IPS DF 4.7 (cell line): ENCODE measurements at regions not wholly inside any gene's neighbourhood (a gene's known extent, or its start where the extent isn't known, plus 50 kb on each side); places are given as distances from the start of the nearest gene placed in this dataset.
"Not testable (repeated sequence)": the region's sequence is repeated elsewhere in the genome, so short reads cannot be mapped to it uniquely, and the experiment has no call there.

Experiments used
- DNase-seq: peaks from one replicate; pipeline ENCODE4 v3.0.0-alpha.2; 2013; ENCODE audit warnings: low spot score; ENCODE audit errors: extremely low read depth

DNA sequence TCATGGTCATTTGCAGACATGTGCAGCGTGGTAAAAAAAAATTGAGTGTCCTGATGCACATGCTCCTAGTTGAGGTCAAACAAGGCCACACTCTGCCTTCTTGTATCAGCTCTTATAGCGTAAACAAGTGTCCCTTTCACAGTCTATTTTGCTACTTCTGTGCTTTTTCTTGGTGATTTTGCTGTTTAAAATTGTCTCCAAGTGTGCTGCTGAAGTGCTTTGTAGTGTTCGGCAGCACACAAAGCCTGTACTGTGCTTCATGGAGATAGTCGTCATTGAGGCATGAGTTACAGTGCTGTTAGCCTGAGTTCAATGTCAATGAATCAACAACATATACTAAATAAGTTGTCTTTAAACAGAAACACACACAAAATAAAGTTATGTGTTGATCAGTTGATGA is 690.4 kb upstream of the MEF2C start:
- DNase-seq, result no peak

- DNase-seq, result no peak
Observed at GRCh38 chr5:89572696-89573095, 689.7 kb upstream of the MEF2C start.

- no peak for DNase-seq
Observed at GRCh38 chr5:89570557-89570956, 687.6 kb upstream of the MEF2C start.

DNA sequence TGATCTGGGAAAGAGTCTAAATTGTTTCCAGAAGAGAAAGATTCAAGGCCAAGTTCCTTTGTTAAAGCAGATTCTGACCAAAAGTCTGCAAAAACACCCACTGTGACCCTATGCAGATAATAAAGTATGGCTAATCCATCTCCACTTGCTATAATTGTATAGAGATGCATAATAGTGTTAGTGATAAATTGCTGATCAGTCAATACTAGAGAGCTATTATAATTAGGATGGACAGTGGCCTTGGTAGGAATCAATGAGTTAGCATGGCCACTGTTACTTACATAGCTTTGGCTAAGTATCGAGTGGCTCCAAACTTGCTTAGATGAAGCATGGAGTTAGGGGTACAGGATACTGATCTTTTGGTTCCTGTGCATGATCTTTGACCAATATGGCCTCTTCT is 683.4 kb upstream of the MEF2C start:
- DNase-seq, result no peak

DNA sequence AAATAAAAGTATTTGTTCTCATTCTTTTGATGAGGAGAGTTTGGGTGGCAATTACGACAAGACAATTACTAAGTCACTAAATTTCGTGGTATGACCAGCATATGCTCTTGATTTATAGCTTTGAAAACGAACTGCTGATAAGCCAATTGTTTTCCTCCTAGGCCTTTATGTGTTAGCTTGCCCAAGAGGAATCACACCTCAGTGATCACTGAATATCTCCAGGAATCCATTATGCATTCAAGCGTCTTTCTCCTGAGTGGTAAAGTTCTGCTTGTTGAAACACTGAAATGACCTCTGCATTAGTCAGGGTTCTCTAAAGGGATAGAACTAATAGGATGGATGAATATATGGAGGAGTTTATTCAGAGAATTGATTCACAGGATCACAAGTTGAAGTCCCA is 677.7 kb upstream of the MEF2C start:
- DNase-seq, result no peak

DNA sequence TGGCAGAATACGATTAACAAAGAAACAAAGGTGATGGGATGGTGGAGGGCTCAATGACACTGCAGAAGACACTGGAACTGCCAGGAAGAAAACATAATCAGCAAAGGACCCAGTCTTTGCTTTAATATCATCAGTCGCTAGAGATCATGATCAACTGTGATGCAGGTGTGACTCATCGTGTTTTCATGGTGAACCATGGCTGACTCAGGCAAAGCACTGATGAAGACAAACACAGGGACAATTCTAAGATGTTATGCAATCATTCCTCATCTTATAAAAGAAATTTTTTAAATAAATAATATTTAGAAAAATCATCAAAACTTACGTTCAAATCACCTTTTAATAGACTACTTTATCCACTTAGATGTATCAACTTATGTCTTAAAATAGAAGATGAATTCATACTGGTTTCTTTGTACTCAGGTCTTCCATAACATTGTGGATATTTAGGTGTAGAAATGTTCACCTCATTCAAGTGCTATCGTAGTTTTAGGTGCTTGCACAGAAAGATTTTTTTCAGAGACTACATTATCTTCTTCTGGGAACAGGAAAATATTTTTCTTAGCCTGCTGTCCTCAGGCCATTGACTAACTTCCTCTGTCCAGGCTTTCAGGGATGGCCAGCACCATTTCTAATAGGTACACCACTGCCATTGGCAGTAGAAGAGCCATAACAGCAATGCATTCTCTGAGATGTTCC is 673.4 kb upstream of the MEF2C start:
- DNase-seq, result no peak

DNA sequence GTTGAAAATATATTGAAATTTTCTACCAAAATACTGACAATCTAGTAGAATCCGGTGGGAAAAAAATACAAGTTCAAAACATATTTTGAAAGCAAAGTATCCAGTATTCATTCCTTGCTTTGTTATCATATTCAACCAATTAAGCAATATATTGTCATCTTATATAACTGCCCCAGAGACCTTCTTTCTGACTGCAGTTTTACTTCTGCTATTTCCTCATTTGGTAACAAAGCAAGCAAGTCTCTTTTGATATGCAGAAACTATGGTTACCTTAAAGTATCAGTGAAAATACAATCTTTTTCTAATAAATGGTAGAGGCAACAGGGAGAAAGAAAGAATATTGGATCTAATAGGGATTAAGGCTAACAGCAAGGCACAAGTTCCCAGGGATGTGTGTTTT is 663.7 kb upstream of the MEF2C start:
- no peak for DNase-seq

GRCh38 chr5:89545626-89546025 is 662.6 kb upstream of the MEF2C start:
- no peak for DNase-seq

GRCh38 chr5:89545076-89545475 is 662.1 kb upstream of the MEF2C start:
- no peak for DNase-seq

GRCh38 chr5:89542736-89543135 is 659.8 kb upstream of the MEF2C start:
- no peak for DNase-seq

DNA sequence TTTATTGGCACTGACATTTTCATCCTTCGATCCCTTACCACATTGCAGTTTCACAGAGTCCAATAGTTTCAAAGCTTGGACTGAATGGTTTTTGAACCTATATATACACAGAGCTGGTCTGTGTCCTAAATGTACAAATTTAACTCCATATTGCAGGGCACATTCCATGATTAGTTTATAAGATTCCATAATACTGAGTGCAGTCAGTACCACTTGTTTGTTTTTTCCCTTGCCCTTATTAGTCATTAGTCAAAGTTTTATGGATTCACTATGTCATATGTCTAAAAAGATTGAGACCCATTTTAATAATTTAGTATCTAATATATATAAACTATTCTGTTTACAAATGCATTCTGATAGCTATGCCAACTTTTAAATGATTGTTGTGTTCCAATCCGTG is 654.8 kb upstream of the MEF2C start:
- no peak for DNase-seq

DNA sequence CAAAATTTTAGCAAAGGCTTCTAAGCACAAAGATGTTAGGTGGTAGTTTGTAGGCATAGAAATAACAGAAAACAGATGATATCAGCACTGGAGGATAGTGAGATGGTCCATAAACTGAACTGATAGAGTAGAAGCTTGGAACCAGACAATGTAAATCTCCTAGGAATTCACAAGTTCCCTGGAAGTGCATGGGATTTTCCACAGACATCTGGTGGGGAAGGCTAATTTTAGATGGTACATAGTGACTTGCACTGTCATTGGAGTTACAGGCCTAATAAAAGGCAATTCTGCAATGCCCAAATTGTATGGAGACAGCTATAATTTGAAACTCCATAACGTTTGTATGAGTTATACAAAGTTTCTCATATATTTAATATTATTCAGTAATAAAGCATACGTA is 653.0 kb upstream of the MEF2C start:
- no peak for DNase-seq

- DNase-seq, result no peak
Observed at GRCh38 chr5:89535411-89535810, 652.4 kb upstream of the MEF2C start.

- DNase-seq, result no peak
Observed at GRCh38 chr5:89534331-89534730, 651.3 kb upstream of the MEF2C start.

DNA sequence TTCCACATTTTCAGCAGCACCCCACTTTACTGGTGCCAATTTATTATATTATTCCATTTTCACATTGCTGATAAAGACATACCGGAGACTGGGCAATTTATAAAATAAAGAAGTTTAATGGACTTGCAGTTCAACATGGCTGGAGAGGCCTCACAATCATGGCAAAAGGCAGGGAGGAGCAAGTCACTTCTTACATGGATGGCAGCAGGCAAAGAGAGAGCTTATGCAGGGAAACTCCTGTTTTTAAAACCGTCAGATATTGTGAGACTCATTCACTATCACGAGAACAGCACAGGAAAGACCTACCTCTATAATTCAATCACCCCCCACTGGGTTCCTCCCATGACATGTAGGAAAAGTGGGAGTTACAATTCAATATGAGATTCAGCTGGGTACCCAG is 641.8 kb upstream of the MEF2C start:
- no peak for DNase-seq

GRCh38 chr5:89523867-89524266 is 640.9 kb upstream of the MEF2C start:
- not testable (repeated sequence) for DNase-seq

- DNase-seq, result no peak
Observed at GRCh38 chr5:89520771-89521170, 637.8 kb upstream of the MEF2C start.

- no peak for DNase-seq
Observed at GRCh38 chr5:89513299-89514044, 630.5 kb upstream of the MEF2C start.

DNA sequence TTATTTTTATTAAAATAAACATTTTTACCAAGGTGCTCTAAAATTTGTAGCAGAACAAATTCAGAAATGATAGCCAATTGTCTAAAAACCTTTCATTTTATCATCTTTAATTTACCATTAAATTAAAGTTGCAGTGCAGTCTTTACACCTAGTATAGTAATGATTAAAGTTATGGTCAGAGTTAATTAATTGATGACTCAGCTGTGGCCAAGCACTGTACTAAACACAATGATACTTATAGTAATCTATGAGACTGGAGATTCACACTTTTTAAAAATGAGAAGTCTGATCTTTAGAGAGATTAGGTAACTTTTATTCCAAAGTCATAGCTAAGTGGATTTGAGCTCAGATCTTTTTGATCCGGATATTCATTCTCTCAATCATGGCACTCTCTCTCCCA is 621.1 kb upstream of the MEF2C start:
- DNase-seq, result no peak

DNA sequence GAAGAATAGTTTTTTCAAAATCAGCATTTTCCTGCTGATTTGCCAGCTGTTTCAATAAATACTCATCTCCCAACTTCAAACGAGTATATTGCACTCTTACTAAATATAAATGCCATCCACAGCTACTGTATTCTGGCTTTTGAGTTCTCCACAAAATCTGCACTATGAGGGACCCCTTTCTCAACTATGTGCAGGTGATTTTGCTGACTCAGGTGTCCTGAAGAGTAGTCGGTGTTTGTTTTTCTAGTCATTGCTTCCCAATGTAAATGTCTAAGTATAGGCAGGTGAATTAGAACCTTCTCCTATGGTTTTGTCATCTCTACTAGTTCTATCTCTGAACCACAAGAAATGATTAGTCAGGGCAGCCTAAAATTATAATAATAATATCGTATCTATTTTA is 616.8 kb upstream of the MEF2C start:
- no peak for DNase-seq

DNA sequence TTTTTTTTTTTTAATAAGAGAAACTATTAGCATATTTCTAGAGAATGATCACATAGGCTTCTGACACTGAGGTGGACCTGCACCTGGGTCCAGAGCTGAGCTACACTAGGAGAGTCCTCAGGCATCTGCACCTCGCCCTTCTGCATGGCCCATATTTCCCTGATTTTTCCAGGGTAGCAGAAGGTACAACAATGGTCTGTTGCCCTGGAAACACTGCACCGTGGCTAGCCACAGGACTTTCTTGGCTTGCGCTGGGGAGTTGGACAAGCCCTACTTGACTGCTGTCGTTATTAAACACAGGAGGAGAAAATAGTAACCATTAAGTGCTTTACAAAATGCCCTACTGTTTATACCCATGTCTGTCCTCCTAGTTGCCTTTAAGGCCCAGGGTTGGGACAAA is 615.7 kb upstream of the MEF2C start:
- DNase-seq, result no peak

- no peak for DNase-seq
Observed at GRCh38 chr5:89493414-89493813, 610.4 kb upstream of the MEF2C start.

GRCh38 chr5:89484962-89485361 is 602.0 kb upstream of the MEF2C start:
- no peak for DNase-seq
